GM18870 (cell line): ENCODE measurements at regions not wholly inside any gene's neighbourhood (a gene's known extent, or its start where the extent isn't known, plus 50 kb on each side); places are given as distances from the start of the nearest gene placed in this dataset.

Experiments
- ATAC-seq: cut with Tn5 transposase; IDR thresholded peaks from one replicate; pipeline ENCODE4 v1.9.1; 2021; ENCODE audit warnings: moderate library complexity; ENCODE audit not compliant: unreplicated experiment

DNA sequence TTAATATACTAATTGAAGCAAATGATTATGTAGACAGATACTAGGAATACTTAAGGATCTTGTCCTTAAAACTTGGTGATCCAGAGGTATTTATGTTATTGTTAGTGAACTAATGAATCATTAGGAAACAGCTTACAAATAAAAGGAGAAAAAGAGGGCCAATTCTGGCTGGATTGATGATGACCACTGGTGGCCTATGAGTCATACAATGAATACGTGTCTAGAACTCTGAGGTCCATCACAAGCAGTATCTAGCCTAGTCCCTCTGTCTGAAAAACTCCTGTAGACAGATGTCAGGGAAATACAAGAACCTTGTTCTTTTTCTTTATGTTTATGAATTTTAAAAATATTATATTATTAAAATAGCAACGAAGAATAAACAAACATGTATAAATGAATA, 51.7 kb upstream of the RTL1 start:
- no peak for ATAC-seq

DNA sequence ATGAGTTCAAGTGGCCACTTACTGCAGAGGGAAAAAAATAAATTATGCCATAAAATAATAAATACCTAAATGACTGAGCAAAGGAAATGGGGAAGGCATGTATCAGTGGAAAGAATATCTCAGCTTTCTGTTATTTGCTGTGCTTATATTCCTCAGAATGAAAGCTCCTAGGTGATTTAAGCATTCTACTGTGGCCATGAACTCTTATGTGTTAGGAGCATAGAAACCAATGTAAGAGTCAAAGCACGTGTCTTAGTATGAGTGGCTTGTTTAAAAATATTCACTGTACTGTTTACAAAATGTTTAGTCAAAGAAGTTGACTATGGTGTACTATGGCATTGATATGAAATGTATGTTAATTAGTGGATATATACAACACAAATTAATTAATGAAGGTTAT, 59.0 kb upstream of the RTL1 start:
- ATAC-seq: no peak

DNA sequence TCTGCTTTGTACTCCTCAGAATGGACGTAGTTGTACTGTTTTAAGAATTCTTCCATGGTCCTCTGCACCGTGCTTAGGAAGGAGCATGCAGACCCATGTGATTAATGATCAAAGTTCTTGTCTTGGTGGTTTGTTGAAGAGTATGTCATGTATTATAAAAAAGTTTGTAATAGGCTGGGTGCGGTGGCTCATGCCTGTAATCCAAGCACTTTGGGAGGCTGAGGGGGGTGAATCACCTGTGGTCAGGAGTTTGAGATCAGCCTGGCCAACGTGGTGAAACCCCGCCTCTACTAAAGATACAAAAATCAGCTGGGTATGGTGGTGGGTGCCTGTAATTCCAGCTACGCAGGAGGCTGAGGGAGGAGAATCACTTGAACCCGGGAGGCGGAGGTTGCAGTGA, 61.8 kb upstream of the RTL1 start:
- ATAC-seq: no peak

DNA sequence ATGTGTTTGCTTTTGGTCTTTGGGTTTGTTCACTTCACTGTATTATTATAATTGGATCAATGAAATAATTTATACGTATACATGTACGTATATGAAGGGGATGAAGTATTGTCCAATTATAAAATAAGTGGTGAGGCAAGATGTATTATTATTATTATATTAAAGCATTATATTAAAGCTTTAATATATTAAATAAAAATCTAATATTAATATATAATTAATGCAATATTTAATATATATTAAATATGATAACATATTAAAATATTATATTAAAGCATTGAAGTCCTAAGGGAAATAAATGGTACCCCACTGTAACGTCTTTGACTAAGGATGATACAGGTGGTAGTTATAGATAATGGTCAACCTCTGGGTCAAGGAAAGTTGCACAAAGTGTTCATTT, 63.7 kb upstream of the RTL1 start:
- no peak for ATAC-seq

DNA sequence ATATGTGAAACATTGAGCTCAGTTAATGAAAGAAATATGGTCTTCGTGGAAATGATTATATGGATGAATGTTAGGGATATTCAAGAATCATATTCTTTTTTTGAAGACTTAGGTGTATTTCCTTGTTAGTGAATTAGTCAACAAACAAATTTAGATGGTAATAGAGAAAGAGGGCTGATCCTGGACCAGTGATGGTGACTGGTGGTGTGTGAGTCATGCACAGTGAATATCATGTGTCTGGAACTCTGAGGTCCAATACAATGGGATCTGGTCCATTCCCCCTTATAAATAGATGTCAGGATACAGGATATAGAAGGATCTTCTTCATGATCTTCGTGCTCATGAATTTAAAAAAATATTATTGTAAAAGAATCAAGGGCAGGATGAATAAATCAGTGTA, 64.4 kb upstream of the RTL1 start:
- ATAC-seq: no peak

DNA sequence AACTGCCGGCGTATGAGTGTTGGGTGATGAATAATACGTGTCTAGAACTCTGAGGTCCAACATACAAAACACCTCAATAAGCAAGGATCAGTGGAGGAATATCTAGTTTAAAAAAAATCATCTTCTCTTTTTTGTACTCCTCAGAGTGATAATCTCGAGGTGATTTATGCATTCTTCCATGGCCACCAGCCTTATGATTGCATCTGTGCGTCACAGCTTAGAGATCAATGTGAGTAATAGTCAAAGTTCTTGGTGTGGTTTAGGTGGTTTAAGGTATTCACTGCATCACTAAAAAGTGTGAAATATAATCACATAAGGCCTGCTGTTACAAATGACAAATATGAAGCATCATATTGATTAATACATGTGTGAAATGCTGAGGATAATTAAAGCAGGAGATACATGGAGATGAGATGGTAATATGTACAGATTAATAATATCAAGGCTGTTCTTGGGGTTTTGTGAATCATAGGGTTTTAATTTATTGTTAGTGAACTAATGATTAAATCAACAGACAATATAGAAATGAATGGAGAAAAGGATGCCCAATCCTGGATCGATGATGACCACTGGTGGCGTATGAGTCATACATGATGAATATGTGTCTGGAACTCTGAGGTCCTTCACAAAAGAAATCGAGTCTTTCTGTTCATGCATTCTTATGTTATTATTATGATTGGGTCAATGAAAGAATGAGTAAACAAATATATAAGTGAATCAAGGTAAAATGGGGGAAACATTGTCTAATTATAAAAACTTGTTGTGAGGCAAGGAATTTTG, 68.8 kb upstream of the RTL1 start:
- ATAC-seq: no peak

DNA sequence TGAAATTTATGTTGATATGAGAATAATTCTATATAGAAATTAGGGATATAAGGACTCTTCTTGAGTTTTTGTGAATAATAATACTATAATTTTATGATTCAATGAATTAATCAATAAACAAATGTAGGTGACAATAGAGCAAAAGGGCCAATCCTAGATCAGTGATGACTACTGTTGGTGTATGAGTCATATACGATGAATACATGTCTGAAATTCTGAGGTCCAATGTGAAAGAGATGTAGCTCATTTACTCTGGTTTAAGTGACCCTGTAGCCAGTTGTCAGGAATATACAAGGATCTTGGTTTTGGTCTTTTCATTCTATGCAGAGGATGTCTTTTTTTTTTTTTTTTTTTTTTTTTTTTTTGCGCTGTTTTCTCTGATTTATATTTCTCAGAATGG, 72.1 kb upstream of the RTL1 start:
- ATAC-seq: no peak

DNA sequence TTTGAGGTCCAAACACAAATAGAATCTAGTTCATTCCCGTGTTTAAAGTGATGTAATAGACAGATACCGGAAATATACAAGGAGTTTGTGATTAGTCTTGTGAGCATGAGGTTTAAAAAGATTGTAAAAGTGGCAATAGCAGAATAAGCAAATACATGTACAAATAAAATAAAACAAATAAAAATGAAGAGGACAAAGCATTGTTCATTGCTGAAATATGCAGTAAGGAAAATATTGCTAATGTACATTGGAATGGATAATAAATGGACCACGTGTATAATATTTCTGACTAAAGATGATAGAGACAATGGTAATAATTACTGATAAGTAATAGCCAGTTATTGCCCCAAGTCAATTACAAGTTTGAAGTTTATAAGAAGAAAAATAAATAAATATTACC, 75.6 kb upstream of the RTL1 start:
- no peak for ATAC-seq

DNA sequence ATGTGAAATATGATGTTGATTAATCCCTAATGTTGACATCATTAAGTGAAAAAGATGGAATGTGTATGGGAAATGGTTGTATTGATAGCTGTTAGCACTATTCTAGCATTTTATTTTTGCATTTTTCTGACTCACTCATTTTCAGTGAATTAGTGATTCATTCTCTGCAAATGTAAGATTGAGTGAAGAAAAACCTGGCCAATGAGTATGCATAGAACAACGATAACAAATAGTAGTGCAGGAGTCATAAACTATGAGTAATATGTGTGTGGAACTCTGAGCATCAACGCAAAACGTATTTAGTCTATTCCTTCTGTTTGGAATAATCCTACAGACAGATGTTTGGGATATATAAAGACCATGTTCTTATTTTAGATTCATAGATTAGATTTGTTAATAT, 76.3 kb upstream of the RTL1 start:
- ATAC-seq: no peak

DNA sequence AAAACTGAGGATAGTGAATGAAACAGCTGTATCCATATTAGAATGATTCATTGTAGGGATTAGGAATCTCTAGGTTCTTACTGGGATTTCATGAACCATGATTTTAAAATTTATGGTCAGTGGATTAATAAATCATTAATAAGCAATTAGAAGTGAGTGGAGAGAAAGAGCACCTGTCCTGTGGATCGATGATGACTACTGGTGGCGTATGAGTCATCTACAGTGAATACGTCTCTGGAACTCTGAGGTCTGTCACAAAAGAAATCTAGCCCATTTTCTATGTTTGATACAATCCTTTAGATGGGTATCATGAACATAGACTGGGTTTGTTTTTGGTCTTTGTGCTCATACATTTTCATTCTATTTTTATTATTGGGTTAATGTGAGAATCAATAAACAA, 77.3 kb upstream of the RTL1 start:
- no peak for ATAC-seq

DNA sequence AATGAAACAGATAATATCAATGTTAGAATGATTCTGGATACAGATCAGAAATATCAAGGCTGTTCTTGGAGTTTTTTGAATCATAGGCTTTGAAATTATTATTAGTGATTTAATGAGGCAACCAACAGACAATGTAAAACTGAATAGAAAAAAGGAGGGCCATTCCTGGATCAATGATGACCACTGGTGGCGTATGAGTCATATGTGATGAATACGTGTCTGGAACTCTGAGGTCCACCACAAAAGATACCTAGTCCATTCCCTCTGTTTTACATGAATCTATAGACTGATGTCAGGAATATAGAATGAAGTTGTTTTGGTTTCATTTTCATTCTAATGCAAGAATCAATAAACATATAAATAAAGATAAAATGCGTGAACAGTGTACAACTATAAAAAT, 78.3 kb upstream of the RTL1 start:
- ATAC-seq: no peak

DNA sequence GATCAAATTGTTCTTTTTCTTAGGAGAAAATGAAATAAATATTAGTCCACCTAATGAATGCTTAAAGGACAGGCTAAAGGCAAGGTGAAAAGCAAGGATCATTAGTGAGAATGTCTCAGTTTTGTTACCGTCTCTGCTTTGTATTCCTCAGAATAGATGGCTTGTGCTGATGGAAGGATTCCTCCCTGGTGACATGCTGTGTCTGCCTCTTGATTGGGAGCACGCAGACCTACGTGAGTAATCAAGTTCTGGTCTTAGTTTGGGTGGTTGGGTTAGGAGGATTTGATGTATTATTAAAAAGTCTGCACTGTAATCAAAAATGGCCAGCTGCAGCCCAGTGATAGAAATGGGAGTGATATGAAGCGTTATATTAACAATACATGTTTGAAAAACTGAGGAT, 78.8 kb upstream of the RTL1 start:
- no peak for ATAC-seq

DNA sequence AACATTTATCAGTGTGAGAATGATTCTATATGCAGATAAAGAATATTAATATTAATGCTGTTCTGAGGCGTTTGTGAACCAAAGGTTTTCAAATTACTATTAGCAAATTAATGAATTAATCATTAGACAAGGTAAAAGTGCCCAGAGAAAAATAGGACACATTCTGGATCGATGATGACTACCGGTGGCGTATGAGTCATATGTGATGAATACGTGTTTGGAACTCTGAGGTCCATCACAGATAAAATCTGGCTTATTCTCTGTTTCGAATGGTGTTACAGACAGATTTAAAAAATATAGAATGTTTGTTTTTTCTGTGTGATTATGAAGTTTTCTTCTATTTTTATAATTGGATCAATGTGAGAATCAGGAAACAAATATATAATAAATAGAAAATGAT, 79.2 kb upstream of the RTL1 start:
- ATAC-seq: no peak

DNA sequence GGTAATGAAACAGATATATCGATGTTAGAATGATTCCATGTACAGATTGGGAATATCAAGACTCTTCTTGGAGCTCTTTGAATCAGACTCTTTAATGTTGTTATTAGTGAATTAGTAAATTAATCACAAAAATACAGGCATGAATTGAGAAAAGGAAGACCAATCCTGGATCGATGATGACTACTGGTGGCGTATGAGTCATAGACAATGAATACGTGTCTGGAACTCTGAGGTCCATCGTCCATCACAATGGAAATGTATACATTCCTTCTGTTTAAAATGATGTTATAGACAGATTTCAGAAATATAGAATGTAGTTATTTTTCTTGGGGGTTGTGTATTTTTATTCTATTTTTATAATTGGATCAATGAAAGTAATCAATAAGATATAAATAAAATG, 80.2 kb upstream of the RTL1 start:
- no peak for ATAC-seq

DNA sequence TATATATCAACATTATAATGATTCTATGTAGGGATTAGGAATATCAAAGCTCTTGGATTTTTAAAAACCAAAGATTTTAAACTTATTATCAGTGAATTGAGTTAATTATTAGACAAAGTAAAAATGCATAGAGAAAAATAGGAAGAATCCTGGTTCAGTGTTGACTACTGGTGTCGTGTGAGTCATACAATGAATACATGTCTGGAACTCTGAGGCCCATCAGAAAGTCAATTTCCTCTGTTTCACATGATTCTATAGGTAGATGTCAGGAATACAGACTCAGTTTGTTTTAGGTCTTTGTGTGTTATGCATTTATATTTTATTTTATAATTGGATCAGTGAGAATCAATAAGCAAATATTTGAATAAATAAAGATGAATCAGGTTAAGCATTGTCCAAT, 84.5 kb upstream of the RTL1 start:
- no peak for ATAC-seq

DNA sequence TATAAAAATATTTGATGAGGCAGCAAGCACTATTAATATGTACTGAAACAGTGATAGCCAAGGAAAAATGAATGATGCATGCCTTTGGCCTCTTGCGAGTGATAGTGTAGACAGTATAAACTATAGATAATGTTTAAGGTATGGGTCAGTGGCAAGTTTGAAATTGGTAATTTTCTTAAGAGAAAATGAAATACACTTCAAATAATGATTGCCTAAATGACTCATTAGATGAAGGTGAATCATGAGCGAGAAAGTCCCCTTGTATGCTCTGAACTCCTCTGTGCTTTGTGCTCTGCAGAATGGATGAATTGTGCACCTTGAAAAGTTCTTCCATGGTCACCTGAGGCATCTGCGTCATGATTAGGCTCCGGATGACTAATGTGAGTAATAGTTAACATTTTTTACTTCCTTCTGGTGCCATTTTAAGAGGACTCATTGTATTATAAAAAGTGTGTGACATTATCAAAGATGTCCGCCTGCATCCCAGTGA, 84.9 kb upstream of the RTL1 start:
- ATAC-seq: peak; percentile 48

DNA sequence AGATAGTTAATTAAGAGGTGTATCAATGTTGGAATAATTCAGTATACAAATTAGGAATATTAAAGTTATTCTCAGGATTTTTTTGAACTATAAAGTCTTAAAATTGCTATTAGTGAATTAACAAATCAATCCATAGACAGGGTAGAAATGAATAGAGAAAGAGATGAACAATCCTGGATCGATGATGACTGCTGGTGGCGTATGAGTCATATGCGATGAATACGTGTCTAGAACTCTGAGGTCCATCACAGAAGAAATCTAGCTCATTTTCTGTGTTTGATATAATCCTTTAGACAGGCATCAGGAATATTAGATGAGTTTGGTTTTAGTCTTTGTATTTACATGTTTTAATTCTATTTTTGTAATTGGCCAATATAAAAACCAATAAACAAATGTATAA, 85.4 kb upstream of the RTL1 start:
- ATAC-seq: no peak

DNA sequence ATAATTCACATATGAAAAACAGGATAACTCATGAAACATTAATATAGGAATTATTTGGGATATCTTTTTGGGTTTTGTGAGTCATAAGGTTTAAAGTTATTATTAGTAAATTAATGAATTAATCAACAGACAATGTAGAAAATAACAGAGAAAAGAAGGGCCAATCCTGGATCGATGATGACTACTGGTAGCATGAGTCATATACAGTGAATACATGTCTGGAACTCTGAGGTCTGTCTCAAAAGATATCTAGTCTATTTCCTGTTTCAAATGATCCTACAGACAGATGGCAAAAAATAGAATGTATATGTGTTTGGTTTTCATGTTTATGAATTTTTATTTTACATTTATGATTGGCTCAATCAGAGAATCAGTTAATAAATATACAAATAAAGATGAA, 86.4 kb upstream of the RTL1 start:
- ATAC-seq: no peak

DNA sequence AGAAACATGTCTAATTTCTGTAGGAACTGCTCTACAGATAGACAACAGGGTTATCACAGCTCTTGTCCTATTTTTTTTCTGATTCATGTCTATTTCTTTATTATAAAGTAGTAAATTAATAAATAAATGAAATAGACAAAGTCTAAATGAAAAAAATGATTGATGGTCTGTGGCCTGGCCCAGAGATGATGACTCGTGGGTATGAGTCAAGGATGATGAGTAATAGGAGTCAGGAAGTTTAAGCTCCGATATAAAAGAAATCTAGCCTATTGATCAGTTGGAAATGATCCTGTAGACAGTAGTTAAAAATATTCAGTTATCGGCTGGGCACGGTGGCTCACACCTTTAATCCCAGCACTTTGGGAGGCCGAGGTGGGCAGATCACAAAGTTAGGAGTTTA, 90.6 kb upstream of the RTL1 start:
- no peak for ATAC-seq

DNA sequence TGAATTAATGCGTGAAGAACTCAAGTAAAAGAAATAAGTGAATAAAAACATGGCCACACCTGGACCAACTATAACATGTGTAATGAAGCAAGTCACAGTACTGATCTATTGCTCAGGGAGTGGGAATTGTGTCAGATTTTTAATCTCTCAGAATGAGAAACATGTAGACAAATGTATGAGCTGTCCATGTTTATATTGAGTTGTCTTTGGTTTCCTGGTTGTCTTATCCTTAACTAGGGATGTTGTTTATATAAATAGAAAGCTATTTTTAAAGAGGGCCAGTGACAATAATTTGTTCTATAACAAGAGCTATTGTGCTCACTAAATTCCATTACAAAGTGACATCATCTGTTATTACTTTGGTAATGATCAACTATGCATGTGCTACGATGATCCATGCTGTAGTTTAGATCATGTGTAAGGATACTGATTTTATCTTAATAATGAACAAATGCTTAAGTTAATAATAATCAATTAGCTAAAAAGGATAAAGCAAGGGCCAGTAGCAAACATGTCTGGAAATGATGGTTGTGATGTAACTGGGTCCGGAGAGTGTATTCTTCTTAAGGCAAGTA, 91.3 kb upstream of the RTL1 start:
- ATAC-seq: no peak

DNA sequence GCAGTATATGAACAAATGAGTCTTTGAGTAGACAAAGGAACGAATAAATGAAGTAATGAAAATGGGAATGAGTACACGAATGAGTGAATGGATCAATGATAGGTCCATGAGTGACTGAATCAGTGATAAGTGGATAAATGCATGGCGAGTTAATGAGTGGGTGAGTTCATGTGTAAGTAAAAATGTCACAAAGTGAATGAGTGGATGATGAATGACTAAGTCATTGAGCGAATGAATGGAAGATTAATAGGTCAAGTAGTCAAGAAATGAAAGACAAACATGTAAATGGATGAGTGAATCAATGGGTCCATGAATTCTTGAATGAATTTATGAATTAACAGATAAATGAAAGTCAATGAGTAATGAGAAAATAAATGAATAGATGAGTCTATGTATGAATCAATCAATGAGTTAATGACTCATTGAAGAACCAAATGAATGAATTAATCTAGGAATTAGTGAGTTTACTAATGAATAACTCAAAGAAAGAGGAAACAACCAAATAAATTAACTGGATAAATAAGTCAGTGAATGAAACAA, 97.3 kb upstream of the RTL1 start:
- ATAC-seq: no peak

DNA sequence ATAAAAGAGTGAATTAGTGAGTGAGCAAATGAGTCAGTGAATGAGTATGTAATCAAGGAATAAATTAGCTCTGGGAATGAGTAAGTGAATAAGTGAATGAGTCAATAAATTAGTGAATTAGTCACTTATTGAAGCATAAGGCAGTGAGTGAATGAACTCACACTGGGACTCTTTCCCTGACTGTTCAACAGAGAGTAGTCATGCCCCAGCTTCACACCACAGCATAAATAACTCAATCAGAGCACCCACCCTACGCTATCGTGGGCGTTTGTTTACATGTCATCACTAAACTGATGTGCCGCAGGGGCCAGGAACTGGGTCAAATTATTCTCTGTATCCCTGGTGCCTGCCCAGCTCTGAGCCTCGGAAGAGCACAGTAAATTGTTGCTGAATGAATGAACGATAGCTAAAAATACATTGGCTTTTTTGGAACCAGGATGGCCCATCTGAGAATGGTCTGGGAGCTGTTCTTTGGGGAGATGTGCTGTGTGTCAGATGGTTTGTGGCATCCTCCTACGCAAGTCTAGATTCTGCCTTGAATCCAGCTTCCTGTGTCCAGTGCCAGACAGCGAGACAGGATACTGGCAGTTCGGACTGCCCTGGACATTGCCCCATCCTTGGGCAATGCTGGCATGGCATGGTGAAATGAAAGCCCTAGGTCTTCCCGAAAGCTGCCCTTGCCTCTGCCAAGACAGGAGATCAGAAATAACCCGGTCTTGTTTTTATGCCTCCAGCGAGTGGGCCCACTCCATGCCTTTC, 98.0 kb upstream of the RTL1 start:
- no peak for ATAC-seq
